NCI-H526 treated with DMSO at 0.1 percent for 48 hours (cell line): ENCODE measurements at regions not wholly inside any gene's neighbourhood (a gene's known extent, or its start where the extent isn't known, plus 50 kb on each side); places are given as distances from the start of the nearest gene placed in this dataset.
A peak's percentile ranks its signal among the peaks of the same experiment; 100 is the strongest.
"Not testable (repeated sequence)": the region's sequence is repeated elsewhere in the genome, so short reads cannot be mapped to it uniquely, and the experiment has no call there.

Source experiments
- DNase-seq: peaks from one replicate; lab custom pipeline; 2025; lab: John Stamatoyannopoulos, UW

GRCh38 chr2:236375973-236376476 is 111.8 kb upstream of the ASB18 start:
- no peak for DNase-seq

GRCh38 chr2:236376566-236377244 is 112.5 kb upstream of the ASB18 start:
- no peak for DNase-seq

GRCh38 chr2:236380051-236380612 is 115.9 kb upstream of the ASB18 start:
- no peak for DNase-seq

GRCh38 chr2:236381253-236381652 is 117.0 kb upstream of the ASB18 start:
- DNase-seq = not testable (repeated sequence)

- DNase-seq = not testable (repeated sequence)
Measured at GRCh38 chr2:236389284-236390216, 125.3 kb upstream of the ASB18 start.

- no peak for DNase-seq
Measured at GRCh38 chr2:236393101-236393500, 128.9 kb upstream of the ASB18 start.

- DNase-seq = no peak
Measured at GRCh38 chr2:236393581-236393980, 129.4 kb upstream of the ASB18 start.

- DNase-seq = no peak
Measured at GRCh38 chr2:236394571-236394970, 130.4 kb upstream of the ASB18 start.

GRCh38 chr2:236395067-236395466 is 130.9 kb upstream of the ASB18 start:
- no peak for DNase-seq

GRCh38 chr2:236396818-236397350 is 132.7 kb upstream of the ASB18 start:
- no peak for DNase-seq

GRCh38 chr2:236397681-236398080 is 133.5 kb upstream of the ASB18 start:
- DNase-seq = no peak

- DNase-seq = no peak
Measured at GRCh38 chr2:236399409-236399808, 135.2 kb upstream of the ASB18 start.

GRCh38 chr2:236400046-236400574 is 135.9 kb upstream of the ASB18 start:
- DNase-seq = no peak

GRCh38 chr2:236400594-236401360 is 136.6 kb upstream of the ASB18 start:
- DNase-seq = no peak

GRCh38 chr2:236402033-236402790 is 138.0 kb upstream of the ASB18 start:
- peak; percentile 94 for DNase-seq

- peak; percentile 81 for DNase-seq
Measured at GRCh38 chr2:236403125-236403524, 138.9 kb upstream of the ASB18 start.

- DNase-seq = no peak
Measured at GRCh38 chr2:236403811-236404210, 139.6 kb upstream of the ASB18 start.

GRCh38 chr2:236404346-236404745 is 140.1 kb upstream of the ASB18 start:
- DNase-seq = no peak

GRCh38 chr2:236405357-236405756 is 141.2 kb upstream of the ASB18 start:
- DNase-seq = no peak

GRCh38 chr2:236408090-236408489 is 143.9 kb upstream of the ASB18 start:
- no peak for DNase-seq

- no peak for DNase-seq
Measured at GRCh38 chr2:236408786-236409185, 144.6 kb upstream of the ASB18 start.
